ENCODE measurements at regions not wholly inside any gene's neighbourhood (a gene's known extent, or its start where the extent isn't known, plus 50 kb on each side); places are given as distances from the start of the nearest gene placed in this dataset.

GRCh38 chr5:174514983-174515394 lies 209.4 kb upstream of the MSX2 start:
- Histone ChIP-seq H3K9me3 (ENCODE audit: insufficient read depth, low read depth, low read length) (peaks cover 3% of the 10 kb centered on the region; the same call in 1 of the 2 replicates), H3K27ac (ENCODE audit: low read depth, low read length) (no peak overlapping the region), H3K9ac (ENCODE audit: low read depth, low read length) (no peak overlapping the region), H3K4me1 (ENCODE audit: insufficient read depth, low read length) (peaks cover 4% of the 10 kb centered on the region; the same call in 1 of the 2 replicates), H3K36me3 (ENCODE audit: insufficient read depth, low read length) (no peaks in the 10 kb centered on the region), H3K4me3 (ENCODE audit: low read length) (no peak overlapping the region), H3K27me3 (ENCODE audit: insufficient read depth, low read length) (no peaks in the 10 kb centered on the region; the same call in 1 of the 2 replicates)
- WGBS = 92% methylated on average over 10 of the region's 10 CpGs

GRCh38 chr5:174516741-174517140 lies 207.6 kb upstream of the MSX2 start:
- no peak overlapping the region for H3K9ac ChIP-seq (ENCODE audit: low read depth, low read length)
- H3K27me3 ChIP-seq (ENCODE audit: insufficient read depth, low read length) = peaks cover 6% of the 10 kb centered on the region
- H3K4me3 ChIP-seq (ENCODE audit: low read length) = no peak overlapping the region
- WGBS = 100% methylated on average over 1 of the region's 1 CpG
- H3K4me1 ChIP-seq (ENCODE audit: insufficient read depth, low read length) = peaks cover 13% of the 10 kb centered on the region; the same call in 1 of the 2 replicates
- H3K36me3 ChIP-seq (ENCODE audit: insufficient read depth, low read length) = no peaks in the 10 kb centered on the region
- H3K9me3 ChIP-seq (ENCODE audit: insufficient read depth, low read depth, low read length) = peaks cover 3% of the 10 kb centered on the region; the same call in 1 of the 2 replicates
- H3K27ac ChIP-seq (ENCODE audit: low read depth, low read length) = no peak overlapping the region

GRCh38 chr5:174518512-174518911 lies 205.9 kb upstream of the MSX2 start:
- Histone ChIP-seq H3K9me3 (ENCODE audit: insufficient read depth, low read depth, low read length) (peaks cover 3% of the 10 kb centered on the region; the same call in 1 of the 2 replicates), H3K27ac (ENCODE audit: low read depth, low read length) (no peak overlapping the region), H3K27me3 (ENCODE audit: insufficient read depth, low read length) (peaks cover 6% of the 10 kb centered on the region), H3K4me3 (ENCODE audit: low read length) (no peak overlapping the region), H3K9ac (ENCODE audit: low read depth, low read length) (no peak overlapping the region), H3K4me1 (ENCODE audit: insufficient read depth, low read length) (peaks cover 13% of the 10 kb centered on the region; the same call in 1 of the 2 replicates), H3K36me3 (ENCODE audit: insufficient read depth, low read length) (no peaks in the 10 kb centered on the region)
- 84% methylated on average over 7 of the region's 7 CpGs for WGBS

GRCh38 chr5:174520420-174521396 lies 203.7 kb upstream of the MSX2 start:
- Histone ChIP-seq H3K36me3 (ENCODE audit: insufficient read depth, low read length) (no peaks in the 10 kb centered on the region), H3K27me3 (ENCODE audit: insufficient read depth, low read length) (peaks cover 6% of the 10 kb centered on the region), H3K9ac (ENCODE audit: low read depth, low read length) (no peak overlapping the region), H3K4me1 (ENCODE audit: insufficient read depth, low read length) (peaks cover 13% of the 10 kb centered on the region; the same call in 1 of the 2 replicates), H3K9me3 (ENCODE audit: insufficient read depth, low read depth, low read length) (peaks cover 3% of the 10 kb centered on the region; the same call in 1 of the 2 replicates), H3K4me3 (ENCODE audit: low read length) (peak overlapping the region; percentile 2), H3K27ac (ENCODE audit: low read depth, low read length) (no peak overlapping the region)
- 27% methylated on average over 19 of the region's 19 CpGs for WGBS

- Histone ChIP-seq H3K4me3 (ENCODE audit: low read length) (no peak overlapping the region), H3K9me3 (ENCODE audit: insufficient read depth, low read depth, low read length) (peaks cover 3% of the 10 kb centered on the region; the same call in 1 of the 2 replicates), H3K36me3 (ENCODE audit: insufficient read depth, low read length) (no peaks in the 10 kb centered on the region), H3K9ac (ENCODE audit: low read depth, low read length) (no peak overlapping the region), H3K4me1 (ENCODE audit: insufficient read depth, low read length) (peaks cover 13% of the 10 kb centered on the region; the same call in 1 of the 2 replicates), H3K27ac (ENCODE audit: low read depth, low read length) (no peak overlapping the region), H3K27me3 (ENCODE audit: insufficient read depth, low read length) (peaks cover 6% of the 10 kb centered on the region)
- WGBS = 91% methylated on average over 1 of the region's 1 CpG
Measured at GRCh38 chr5:174521449-174521848, 202.9 kb upstream of the MSX2 start.

- peaks cover 13% of the 10 kb centered on the region; the same call in 1 of the 2 replicates for H3K4me1 ChIP-seq (ENCODE audit: insufficient read depth, low read length)
- H3K36me3 ChIP-seq (ENCODE audit: insufficient read depth, low read length) = no peaks in the 10 kb centered on the region
- H3K9ac ChIP-seq (ENCODE audit: low read depth, low read length) = no peak overlapping the region
- H3K27me3 ChIP-seq (ENCODE audit: insufficient read depth, low read length) = peaks cover 6% of the 10 kb centered on the region
- no peak overlapping the region for H3K4me3 ChIP-seq (ENCODE audit: low read length)
- no peaks in the 10 kb centered on the region for H3K9me3 ChIP-seq (ENCODE audit: insufficient read depth, low read depth, low read length)
- 60% methylated on average over 2 of the region's 2 CpGs for WGBS
- no peak overlapping the region for H3K27ac ChIP-seq (ENCODE audit: low read depth, low read length)
Measured at GRCh38 chr5:174522480-174523260, 201.7 kb upstream of the MSX2 start.

- no peak overlapping the region for H3K9ac ChIP-seq (ENCODE audit: low read depth, low read length)
- peaks cover 6% of the 10 kb centered on the region for H3K27me3 ChIP-seq (ENCODE audit: insufficient read depth, low read length)
- no peaks in the 10 kb centered on the region for H3K36me3 ChIP-seq (ENCODE audit: insufficient read depth, low read length)
- no peak overlapping the region for H3K4me3 ChIP-seq (ENCODE audit: low read length)
- H3K27ac ChIP-seq (ENCODE audit: low read depth, low read length) = no peak overlapping the region
- H3K4me1 ChIP-seq (ENCODE audit: insufficient read depth, low read length) = peaks cover 16% of the 10 kb centered on the region; the same call in 1 of the 2 replicates
- 88% methylated on average over 6 of the region's 6 CpGs for WGBS
- no peaks in the 10 kb centered on the region for H3K9me3 ChIP-seq (ENCODE audit: insufficient read depth, low read depth, low read length)
Measured at GRCh38 chr5:174523311-174524071, 200.9 kb upstream of the MSX2 start.

- H3K4me1 ChIP-seq (ENCODE audit: insufficient read depth, low read length) = peaks cover 16% of the 10 kb centered on the region; the same call in 1 of the 2 replicates
- no peak overlapping the region for H3K9ac ChIP-seq (ENCODE audit: low read depth, low read length)
- H3K4me3 ChIP-seq (ENCODE audit: low read length) = no peak overlapping the region
- no peaks in the 10 kb centered on the region for H3K9me3 ChIP-seq (ENCODE audit: insufficient read depth, low read depth, low read length)
- no peak overlapping the region for H3K27ac ChIP-seq (ENCODE audit: low read depth, low read length)
- no peaks in the 10 kb centered on the region for H3K36me3 ChIP-seq (ENCODE audit: insufficient read depth, low read length)
- H3K27me3 ChIP-seq (ENCODE audit: insufficient read depth, low read length) = peaks cover 6% of the 10 kb centered on the region
- WGBS = 95% methylated on average over 4 of the region's 4 CpGs
Measured at GRCh38 chr5:174524351-174524750, 200.0 kb upstream of the MSX2 start.

- Histone ChIP-seq H3K9me3 (ENCODE audit: insufficient read depth, low read depth, low read length) (no peaks in the 10 kb centered on the region), H3K36me3 (ENCODE audit: insufficient read depth, low read length) (no peaks in the 10 kb centered on the region), H3K4me3 (ENCODE audit: low read length) (no peak overlapping the region), H3K27ac (ENCODE audit: low read depth, low read length) (no peak overlapping the region), H3K9ac (ENCODE audit: low read depth, low read length) (no peak overlapping the region), H3K4me1 (ENCODE audit: insufficient read depth, low read length) (peaks cover 7% of the 10 kb centered on the region; the same call in 1 of the 2 replicates), H3K27me3 (ENCODE audit: insufficient read depth, low read length) (peaks cover 3% of the 10 kb centered on the region)
- WGBS = 72% methylated on average over 4 of the region's 4 CpGs
Measured at GRCh38 chr5:174526177-174526576, 198.2 kb upstream of the MSX2 start.

- Histone ChIP-seq H3K4me1 (ENCODE audit: insufficient read depth, low read length) (peaks cover 21% of the 10 kb centered on the region), H3K4me3 (ENCODE audit: low read length) (no peak overlapping the region), H3K9ac (ENCODE audit: low read depth, low read length) (no peak overlapping the region), H3K9me3 (ENCODE audit: insufficient read depth, low read depth, low read length) (no peaks in the 10 kb centered on the region), H3K36me3 (ENCODE audit: insufficient read depth, low read length) (no peaks in the 10 kb centered on the region), H3K27ac (ENCODE audit: low read depth, low read length) (no peak overlapping the region), H3K27me3 (ENCODE audit: insufficient read depth, low read length) (no peaks in the 10 kb centered on the region; the same call in 1 of the 2 replicates)
- 73% methylated on average over 11 of the region's 11 CpGs for WGBS
Measured at GRCh38 chr5:174527916-174528540, 196.4 kb upstream of the MSX2 start.

All from HUES64 (cell line).